ENCODE measurements at regions not wholly inside any gene's neighbourhood (a gene's known extent, or its start where the extent isn't known, plus 50 kb on each side); places are given as distances from the start of the nearest gene placed in this dataset.

DNA sequence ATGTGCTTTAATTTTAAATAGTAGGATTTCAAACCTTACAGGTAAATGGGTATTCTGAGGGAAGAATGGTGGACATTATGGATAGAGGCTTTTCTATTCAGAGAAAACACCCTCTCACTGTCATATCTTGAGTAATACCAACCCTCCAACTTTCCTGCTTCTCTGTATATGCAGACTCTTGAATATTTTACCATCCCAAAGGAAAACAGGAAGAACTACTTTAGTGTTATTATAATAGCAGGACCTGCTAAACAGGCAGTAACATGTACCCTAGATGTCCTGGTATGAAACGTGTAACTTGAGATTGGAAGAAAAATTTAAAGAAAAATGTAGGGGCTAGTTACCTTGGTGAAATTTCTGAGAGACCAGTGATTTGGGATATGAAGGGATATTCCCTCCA lies 82.9 kb upstream of the TRHDE start:
- in situ Hi-C loops (cut with MboI; ENCODE audit: low sequenced_read_pairs): no loop called here
- 60% methylated on average over 1 of the region's 1 CpG; no CpG with 5 or more reads in 1 of the 2 experiments for WGBS, 2 experiments (ENCODE audit: extremely low coverage in 2 of 2, insufficient read length in 1 of 2)
- Histone ChIP-seq H2BK15ac (ENCODE audit: low read depth, low read length) (no peak overlapping the region), H3K4me3 (ENCODE audit: insufficient read depth, low read depth, low read length) (no peak overlapping the region), H3K18ac (ENCODE audit: low read depth, low read length) (no peak overlapping the region), H2BK120ac (ENCODE audit: low read depth, low read length) (no peak overlapping the region), H3K9me1 (ENCODE audit: insufficient read depth, low read length) (no peaks in the 10 kb centered on the region), H3K56ac (ENCODE audit: extremely low read depth, insufficient read depth, low read length) (no peak overlapping the region), H4K5ac (ENCODE audit: low read depth, low read length) (no peak overlapping the region), H3K23ac (ENCODE audit: low read depth, low read length) (no peak overlapping the region), H2AK9ac (replicated peaks; ENCODE audit: low read depth, low read length, poor library complexity) (no peak overlapping the region), H2AK5ac (ENCODE audit: low read depth, low read length) (no peak overlapping the region), H3K4me2 (ENCODE audit: low read depth, low read length) (no peak overlapping the region), H4K20me1 (ENCODE audit: insufficient read depth, low read length) (no peaks in the 10 kb centered on the region), H3K14ac (replicated peaks; ENCODE audit: low read depth, low read length) (no peak overlapping the region), H2BK5ac (ENCODE audit: low read depth, low read length, poor library complexity, severe bottlenecking) (no peak overlapping the region), H3K79me1 (ENCODE audit: low read depth in 1 of 2, low read length in 2 of 2) (no peaks in the 10 kb centered on the region), H3K4me1 (ENCODE audit: control insufficient read depth, insufficient read depth, low read length) (no peaks in the 10 kb centered on the region), H3K27me3 (ENCODE audit: control insufficient read depth, insufficient read depth, low read length) (peaks cover 2% of the 10 kb centered on the region; the same call in 1 of the 2 replicates), H2AFZ (replicated peaks; ENCODE audit: low read length, poor library complexity) (no peak overlapping the region), H4K8ac (ENCODE audit: low read depth in 2 of 2, low read length in 2 of 2) (no peak overlapping the region), H2BK20ac (ENCODE audit: low read depth, low read length) (no peak overlapping the region), H3K27ac (ENCODE audit: insufficient read depth, low read length) (no peak overlapping the region), H3K36me3 (ENCODE audit: control insufficient read depth, insufficient read depth, low read length) (no peaks in the 10 kb centered on the region), H3K4ac (ENCODE audit: low read depth, low read length) (no peak overlapping the region), H3K9ac (ENCODE audit: low read depth, low read length) (no peak overlapping the region), H3K9me3 (ENCODE audit: control insufficient read depth, insufficient read depth, low read length) (no peaks in the 10 kb centered on the region), H4K91ac (ENCODE audit: insufficient read depth, low read depth, low read length) (no peak overlapping the region)
- CTCF ChIA-PET: no interaction called here
- no peak for ATAC-seq (ENCODE audit: low read depth)
- BruUV-seq (replicated peaks): no TSS peak
- no peak for TF ChIP-seq RFX5 (IDR thresholded peaks at IDR 0.05; ENCODE audit: low read depth, low read length)
- TF ChIP-seq MAZ (IDR thresholded peaks at IDR 0.05; ENCODE audit: borderline replicate concordance, low read depth, low read length): no peak
- TF ChIP-seq CEBPB (IDR thresholded peaks at IDR 0.05; ENCODE audit: low read depth, low read length): no peak
- TF ChIP-seq, protein P1, sequence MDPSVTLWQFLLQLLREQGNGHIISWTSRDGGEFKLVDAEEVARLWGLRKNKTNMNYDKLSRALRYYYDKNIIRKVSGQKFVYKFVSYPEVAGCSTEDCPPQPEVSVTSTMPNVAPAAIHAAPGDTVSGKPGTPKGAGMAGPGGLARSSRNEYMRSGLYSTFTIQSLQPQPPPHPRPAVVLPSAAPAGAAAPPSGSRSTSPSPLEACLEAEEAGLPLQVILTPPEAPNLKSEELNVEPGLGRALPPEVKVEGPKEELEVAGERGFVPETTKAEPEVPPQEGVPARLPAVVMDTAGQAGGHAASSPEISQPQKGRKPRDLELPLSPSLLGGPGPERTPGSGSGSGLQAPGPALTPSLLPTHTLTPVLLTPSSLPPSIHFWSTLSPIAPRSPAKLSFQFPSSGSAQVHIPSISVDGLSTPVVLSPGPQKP (IDR thresholded peaks at IDR 0.05; ENCODE audit: borderline replicate concordance, low read depth, low read length): no peak
- no peak for TF ChIP-seq BHLHE40 (IDR thresholded peaks at IDR 0.05; ENCODE audit: low read depth, low read length)
- no peak for TF ChIP-seq SMC3 (IDR thresholded peaks at IDR 0.05; ENCODE audit: low read depth, low read length)
- TF ChIP-seq POLR2A (IDR thresholded peaks at IDR 0.05; ENCODE audit: low read depth, low read length): no peak
- TF ChIP-seq CHD1 (IDR thresholded peaks at IDR 0.05; ENCODE audit: low read depth, low read length): no peak
- TF ChIP-seq MAFK (IDR thresholded peaks at IDR 0.05; ENCODE audit: low read depth, low read length): no peak
- TF ChIP-seq RCOR1 (IDR thresholded peaks at IDR 0.05; ENCODE audit: insufficient replicate concordance, low read length): no peak
- TF ChIP-seq FOS (IDR thresholded peaks at IDR 0.05; ENCODE audit: low read depth, low read length): no peak
- no peak for TF ChIP-seq NFE2L2 (IDR thresholded peaks at IDR 0.05; ENCODE audit: low read depth, low read length)
- TF ChIP-seq, protein P2, sequence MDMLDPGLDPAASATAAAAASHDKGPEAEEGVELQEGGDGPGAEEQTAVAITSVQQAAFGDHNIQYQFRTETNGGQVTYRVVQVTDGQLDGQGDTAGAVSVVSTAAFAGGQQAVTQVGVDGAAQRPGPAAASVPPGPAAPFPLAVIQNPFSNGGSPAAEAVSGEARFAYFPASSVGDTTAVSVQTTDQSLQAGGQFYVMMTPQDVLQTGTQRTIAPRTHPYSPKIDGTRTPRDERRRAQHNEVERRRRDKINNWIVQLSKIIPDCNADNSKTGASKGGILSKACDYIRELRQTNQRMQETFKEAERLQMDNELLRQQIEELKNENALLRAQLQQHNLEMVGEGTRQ (IDR thresholded peaks at IDR 0.05; ENCODE audit: low read depth, low read length): no peak
- TF ChIP-seq, protein P3, sequence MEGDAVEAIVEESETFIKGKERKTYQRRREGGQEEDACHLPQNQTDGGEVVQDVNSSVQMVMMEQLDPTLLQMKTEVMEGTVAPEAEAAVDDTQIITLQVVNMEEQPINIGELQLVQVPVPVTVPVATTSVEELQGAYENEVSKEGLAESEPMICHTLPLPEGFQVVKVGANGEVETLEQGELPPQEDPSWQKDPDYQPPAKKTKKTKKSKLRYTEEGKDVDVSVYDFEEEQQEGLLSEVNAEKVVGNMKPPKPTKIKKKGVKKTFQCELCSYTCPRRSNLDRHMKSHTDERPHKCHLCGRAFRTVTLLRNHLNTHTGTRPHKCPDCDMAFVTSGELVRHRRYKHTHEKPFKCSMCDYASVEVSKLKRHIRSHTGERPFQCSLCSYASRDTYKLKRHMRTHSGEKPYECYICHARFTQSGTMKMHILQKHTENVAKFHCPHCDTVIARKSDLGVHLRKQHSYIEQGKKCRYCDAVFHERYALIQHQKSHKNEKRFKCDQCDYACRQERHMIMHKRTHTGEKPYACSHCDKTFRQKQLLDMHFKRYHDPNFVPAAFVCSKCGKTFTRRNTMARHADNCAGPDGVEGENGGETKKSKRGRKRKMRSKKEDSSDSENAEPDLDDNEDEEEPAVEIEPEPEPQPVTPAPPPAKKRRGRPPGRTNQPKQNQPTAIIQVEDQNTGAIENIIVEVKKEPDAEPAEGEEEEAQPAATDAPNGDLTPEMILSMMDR (conservative IDR thresholded peaks at IDR 0.05; ENCODE audit: low read depth, low read length): no peak
- dilution Hi-C loops (cut with HindIII; ENCODE audit: low sequenced_read_pairs, unreplicated experiment): no loop called here
- DNase-seq: no peak
- intact Hi-C loops (cut with micrococcal nuclease): no loop called here
- POLR2A ChIA-PET (ENCODE audit: unreplicated experiment): no interaction called here
